GM18505 (cell line): ENCODE measurements at regions not wholly inside any gene's neighbourhood (a gene's known extent, or its start where the extent isn't known, plus 50 kb on each side); places are given as distances from the start of the nearest gene placed in this dataset.

Experiments used
- ATAC-seq: cut with Tn5 transposase; IDR thresholded peaks from one replicate; pipeline ENCODE4 v1.9.1; 2021; ENCODE audit not compliant: unreplicated experiment
- POLR2A ChIP-seq: IDR thresholded peaks from 4 replicates; pipeline ENCODE4 v1.6.1; 2011; ENCODE audit warnings: borderline replicate concordance; ENCODE audit not compliant: insufficient read depth, insufficient read length; ENCODE audit errors: extremely low read depth

DNA sequence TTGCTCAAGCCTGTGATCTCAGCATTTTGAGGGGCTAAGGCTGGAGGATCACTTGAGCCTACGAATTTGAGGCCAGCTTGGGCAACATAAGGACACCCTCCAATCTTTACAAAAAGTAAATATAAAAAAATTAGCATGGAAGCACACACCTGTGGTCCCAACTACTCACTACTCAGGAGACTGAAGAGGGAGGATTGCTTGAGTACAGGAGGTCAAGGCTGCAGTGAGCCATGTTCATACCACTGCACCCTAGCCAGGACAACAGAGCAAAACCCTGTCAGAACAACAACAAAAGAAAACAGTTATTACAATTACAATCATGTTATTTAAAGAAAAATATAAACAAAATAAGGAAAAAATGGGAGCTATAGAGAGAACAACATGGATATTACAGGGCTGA lies 82.5 kb upstream of the TNFAIP3 start:
- no peak for ATAC-seq
- no peak for TF ChIP-seq POLR2A

DNA sequence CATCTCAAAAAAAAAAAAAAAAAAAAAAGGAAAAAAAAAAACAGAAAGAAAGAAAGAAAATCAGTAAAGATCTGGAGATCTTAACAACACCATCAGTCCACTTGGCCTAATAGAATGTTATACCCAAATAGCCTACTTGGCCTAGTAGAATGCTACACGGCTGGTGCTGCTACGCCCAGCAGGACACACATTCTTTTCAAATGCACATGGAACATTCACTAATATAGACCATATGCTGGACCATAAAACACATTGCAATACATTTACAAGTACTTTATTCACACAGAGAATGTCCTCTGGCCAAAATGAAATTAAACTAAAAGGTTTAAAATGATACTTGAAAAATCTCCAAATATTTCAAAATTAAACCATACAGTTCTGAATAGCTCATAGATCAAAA lies 80.0 kb upstream of the TNFAIP3 start:
- TF ChIP-seq POLR2A = no peak
- ATAC-seq = no peak

DNA sequence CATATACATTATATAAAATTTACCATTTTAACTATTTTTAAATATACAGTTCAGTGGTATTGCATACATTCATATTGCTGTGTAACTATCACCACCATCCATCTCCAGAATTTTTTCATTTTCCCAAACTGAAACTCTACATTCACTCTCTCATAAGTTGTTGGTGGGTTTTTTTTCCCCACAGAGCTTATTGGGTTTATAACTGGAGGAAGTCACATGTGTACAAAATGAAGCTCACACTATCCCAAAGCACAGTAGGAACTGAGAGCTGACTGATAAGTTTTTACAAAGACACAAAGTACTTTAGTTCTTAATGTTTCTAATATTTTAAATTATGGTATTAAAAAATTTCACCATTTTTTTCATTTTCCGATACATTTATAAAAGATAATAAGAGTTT lies 78.8 kb upstream of the TNFAIP3 start:
- ATAC-seq = no peak
- no peak for TF ChIP-seq POLR2A

DNA sequence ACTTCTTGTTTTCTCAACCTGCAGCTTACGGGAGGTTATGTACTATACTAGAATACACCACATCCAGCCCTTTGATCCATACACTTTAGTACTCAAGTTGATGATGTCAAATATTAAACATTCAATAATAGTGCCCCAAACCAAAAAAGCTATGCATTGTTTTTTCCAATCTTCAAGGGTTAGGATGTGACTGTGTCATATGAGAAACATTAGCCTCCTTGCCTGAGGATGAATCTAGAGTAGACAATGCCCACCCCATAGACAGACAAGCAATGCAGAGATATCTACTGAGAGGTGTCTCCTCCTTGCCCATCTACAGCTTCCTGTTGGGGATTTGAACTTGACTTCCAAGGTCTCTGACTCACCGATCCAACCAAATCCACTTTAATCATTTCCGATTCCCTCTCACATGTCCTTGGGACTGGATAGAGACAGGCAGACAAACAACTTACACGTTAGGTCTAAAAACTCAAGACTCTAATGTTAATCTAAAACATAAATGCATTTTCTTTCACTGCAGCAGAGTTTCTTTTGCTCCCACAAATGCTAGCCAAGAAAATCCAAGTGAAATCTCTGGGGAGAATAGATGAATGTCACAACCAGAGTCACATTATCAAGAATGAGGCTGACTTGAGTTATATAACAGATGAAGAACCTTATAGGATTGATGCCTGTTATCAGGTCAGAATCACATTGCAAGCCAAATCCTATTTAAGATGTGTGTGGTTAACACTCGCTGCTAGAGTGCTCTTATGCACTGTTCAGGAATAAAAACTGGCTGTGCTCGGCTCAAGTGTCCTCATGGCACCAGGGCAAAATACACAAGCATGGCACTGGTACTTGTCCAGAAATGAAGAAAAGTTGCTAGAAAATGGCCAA lies 75.5 kb upstream of the TNFAIP3 start:
- no peak for TF ChIP-seq POLR2A

DNA sequence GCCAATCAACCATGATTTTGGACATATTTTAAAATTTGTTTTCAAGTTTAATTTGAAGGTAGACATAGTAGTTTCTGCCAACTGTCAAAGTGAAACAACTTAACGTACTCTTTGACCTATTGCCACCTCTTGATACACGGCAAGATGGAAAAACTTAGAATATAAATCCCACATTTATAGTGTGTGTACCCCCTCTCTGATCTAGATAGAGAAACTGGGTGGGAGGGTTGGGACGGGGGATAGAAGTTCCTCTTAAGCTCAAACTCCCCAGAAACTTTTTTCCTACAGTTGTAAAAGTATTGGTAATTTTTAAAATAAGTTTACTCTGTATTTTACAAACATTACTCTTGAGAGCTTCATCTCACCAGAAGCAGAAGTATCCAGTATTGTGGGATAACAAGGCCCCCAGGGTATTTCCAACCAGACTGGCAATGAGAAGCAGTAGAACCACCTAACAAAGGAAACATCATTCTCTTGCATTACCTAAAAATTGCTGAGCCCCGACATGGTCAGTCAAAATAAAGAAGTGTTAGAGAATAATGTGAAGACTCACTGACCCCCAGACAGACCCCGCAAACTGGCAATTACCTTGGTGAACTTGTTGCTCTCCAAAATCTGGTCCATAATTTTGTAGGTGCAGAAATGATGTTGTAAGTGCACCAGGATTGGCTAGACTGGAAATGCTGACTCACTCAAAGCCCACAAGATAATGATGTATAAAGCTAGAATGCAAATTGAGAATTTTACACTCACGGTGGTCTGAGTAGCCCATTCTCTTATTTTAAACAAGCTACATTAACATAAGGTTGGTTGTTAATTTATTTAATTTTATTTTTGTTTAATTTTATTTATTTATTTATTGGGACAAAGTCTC lies 74.7 kb upstream of the TNFAIP3 start:
- peak; percentile 23 for TF ChIP-seq POLR2A
- no peak for ATAC-seq

More for the DNA sequence above, 75.5 kb upstream of the TNFAIP3 start:
- ATAC-seq = no peak

DNA sequence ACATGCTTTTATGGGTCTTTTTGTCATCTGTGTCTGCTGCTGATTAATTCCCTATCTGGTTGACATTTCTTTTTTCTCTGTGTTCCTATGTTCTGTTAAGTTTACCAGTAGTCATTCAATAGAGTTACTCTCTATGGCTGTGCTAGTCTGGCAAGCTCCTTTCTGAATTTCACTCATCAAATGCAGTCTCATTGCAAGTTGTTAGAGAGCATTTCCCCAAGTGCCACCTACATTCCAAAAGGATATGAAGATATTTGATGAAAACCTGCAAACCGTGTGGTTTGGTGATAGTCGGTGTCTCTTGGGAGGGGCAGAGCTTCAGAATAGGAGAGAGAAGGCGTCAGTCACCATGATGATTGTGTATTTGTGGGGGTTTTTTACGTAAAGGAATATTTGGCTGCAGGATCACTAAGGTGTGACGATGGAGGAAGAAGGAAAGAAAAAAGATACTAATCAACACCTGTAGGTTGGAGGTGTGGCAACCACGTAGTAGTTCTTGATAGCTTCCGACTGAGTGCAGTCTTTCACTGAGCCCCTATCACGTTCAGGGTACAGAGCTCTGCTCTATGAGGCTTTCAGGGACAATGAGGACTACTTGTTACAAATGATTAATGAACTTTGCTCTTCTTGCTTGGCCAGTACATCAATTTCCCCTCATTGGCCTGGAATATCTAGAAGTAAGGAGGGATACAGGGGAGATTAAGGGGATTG lies 73.1 kb upstream of the TNFAIP3 start:
- no peak for TF ChIP-seq POLR2A
- ATAC-seq = no peak

DNA sequence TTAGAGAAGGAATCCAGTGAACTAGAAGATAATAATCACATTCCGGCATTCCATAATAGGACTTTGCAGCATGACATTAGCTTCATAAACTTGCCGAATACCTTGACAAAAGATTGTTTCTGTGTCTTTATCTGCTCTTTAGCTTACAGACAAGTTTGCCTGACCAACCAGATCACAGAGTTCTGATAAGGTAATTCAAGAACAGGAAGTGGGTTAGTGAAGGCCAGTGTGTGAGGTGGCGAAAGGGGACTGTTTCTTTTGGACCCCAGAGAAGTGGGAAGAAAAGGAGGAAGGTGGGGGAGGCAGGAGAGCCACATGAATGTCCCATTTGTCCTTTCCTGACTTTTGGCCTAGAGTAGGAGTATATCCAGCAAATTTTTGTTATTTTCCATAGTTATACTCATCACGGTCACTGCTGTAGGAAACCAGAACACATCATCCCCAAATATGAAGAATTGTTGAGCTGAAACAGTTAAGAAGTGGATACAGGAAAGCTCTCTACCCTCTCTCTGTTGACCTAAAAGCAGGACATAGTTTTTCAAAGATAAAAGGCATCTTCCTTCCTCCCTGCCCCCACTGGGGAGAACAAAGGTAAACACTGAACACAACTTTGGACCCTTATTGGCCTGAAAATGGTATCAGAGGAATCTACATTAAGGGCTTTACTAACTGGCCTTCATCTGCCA lies 72.4 kb upstream of the TNFAIP3 start:
- no peak for ATAC-seq
- TF ChIP-seq POLR2A = no peak

DNA sequence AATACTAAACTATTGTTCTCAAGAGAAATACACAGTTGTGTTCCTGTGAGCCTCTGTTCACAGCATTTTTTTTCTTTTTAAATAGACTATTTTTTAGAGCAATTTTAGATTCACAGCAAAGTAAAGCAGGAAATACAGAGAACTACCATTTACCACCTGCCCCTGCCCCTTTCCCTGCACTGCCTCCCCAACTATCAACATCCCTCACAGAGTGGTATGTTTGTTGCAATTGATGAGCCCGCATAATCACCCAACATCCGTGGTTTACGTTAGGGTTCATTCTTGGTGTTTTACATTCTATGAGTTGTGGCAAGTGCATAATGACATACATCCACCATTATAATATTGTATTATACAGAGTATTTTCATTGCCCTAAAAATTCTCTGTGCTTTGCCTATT lies 71.6 kb upstream of the TNFAIP3 start:
- no peak for TF ChIP-seq POLR2A
- no peak for ATAC-seq

DNA sequence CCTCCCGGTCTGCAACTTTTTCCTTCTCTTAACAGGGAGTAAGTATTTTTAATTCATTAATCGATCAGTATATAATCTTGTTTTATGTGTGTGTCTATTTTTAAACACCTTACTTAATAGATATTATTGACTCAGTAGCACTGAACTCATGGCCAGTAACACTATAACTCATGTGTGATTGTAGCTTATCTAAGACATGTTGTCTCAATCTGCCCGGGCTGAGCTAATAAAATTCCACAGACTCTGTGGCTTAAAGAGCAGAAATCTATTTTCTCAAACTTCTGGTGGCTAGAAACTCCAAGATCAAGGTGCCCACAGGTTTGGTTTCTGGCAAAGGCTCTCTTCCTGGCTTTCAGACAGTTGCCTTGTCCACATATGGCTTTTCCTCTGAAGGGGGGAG lies 68.8 kb upstream of the TNFAIP3 start:
- ATAC-seq = no peak
- TF ChIP-seq POLR2A = no peak

DNA sequence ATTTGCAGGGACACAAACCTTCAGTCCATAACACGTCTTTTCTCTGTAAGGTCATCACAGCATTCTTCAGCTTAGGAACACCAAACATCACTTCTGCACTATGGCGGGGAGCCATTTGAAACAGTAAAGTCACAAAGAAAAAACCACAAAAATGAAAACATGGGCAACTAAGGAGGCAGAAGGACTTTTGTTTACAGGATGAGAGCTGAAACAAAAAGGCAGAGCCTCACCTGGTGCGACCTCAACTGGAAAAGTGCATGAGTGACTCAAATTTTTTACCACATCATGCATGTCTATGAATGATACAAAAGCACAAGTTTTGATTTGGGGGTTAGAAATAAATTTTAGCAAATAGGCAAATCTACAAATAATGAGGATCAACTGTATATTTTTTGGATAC lies 68.2 kb upstream of the TNFAIP3 start:
- TF ChIP-seq POLR2A = no peak
- ATAC-seq = no peak

DNA sequence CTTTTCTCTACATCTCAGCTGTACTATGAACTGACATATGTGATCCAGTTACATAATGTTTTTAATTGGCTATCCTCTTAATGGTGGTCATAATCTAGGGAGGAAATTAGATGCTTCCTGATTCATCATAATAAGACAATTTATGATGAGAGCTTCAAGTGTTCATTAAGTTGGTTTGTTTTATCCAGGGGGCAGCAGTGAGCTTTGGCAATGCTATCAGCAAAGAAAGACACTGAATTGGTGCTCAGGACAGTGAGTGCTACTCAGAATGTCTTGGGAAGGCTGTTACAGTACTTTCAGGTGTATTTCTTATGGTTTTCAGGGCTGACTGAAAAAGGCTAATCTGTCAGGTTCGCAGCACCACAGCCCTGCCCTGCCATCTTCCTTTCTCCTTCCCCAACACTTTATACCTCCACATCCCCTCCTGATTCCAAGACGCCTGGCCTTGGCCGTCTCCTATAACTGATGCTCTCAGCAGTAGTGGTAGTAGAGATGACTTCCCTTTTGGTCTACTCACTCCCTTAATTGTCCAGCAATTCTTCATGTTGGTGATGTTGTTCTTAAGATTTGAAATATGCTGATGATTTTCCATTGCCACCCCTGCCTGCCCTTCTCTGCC lies 67.0 kb upstream of the TNFAIP3 start:
- no peak for ATAC-seq
- no peak for TF ChIP-seq POLR2A

DNA sequence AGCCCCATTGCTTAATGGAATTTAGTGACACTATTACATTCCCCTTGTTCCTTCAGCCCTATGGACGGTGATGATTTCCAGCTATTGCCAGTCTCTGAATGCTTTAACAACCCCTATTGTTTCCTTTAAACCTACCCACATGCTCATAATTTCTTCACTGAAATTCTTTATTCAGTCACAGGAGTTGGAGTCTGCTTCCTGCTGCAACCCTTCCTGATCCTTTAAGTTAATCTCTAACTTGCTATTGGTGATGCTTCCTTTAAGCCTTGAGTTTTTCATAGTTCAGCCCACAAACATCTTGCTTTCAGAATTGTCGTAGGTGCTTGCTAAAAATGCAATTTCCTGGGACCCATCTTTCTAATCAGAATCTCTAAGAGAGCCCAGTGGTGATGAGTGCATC lies 66.3 kb upstream of the TNFAIP3 start:
- no peak for ATAC-seq
- no peak for TF ChIP-seq POLR2A

DNA sequence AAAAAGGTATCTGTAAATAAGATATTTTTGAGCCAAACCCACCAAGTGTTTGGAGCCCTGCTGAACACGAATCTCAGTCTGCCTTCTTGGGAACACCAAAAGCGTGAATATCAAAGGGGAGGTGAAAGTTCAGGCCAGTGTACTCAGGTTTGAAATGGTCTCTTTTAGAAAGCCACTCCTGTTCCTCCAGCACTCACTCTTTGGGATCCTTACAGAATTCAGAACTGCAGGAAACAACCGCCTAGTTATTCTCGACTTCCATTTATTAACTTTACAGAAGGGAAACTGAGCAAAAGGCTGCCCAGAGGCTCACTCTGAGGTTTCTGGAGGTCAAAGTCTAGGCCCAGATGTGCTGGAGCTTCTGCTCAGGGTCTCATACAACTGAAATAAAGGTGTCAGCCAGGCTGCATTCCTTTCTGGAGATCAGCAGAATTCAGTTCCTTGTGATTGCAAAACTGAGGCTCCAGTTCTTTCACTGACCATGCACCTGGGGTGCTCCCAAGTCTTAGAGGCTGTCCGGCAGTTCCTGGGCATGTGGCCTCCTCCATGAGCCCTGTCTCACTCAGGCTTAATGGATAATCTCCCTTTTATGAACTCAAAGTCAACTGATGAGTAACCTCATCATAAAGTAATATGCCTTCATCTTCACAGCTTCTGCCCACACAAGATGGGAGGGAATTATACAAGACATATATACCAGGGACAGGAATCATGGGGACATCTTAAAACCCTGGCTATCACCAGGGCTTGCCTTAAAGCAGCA lies 65.5 kb upstream of the TNFAIP3 start:
- TF ChIP-seq POLR2A = no peak
- ATAC-seq = no peak
